Transverse colon (tissue), 4 donors: ENCODE measurements at regions not wholly inside any gene's neighbourhood (a gene's known extent, or its start where the extent isn't known, plus 50 kb on each side); places are given as distances from the start of the nearest gene placed in this dataset.
A peak's percentile ranks its signal among the peaks of the same experiment; 100 is the strongest.
"Not testable (repeated sequence)": the region's sequence is repeated elsewhere in the genome, so short reads cannot be mapped to it uniquely, and the experiment has no call there.

Experiments used
- DNase-seq: peaks from one replicate; pipeline ENCODE4 v3.0.0-alpha.2; 2019
- H3K27ac ChIP-seq, 4 donors: fragments of 200-600 bp; sonication (generic); 2 replicates each; pipeline ENCODE4 v1.5.1; 2016 to 2018; ENCODE audit warnings: inconsistent platforms in 4 of 4
- H3K27me3 ChIP-seq: fragments of 200-600 bp; sonication (generic); 2 replicates; pipeline ENCODE4 v1.5.1; 2017; ENCODE audit warnings: inconsistent platforms
- H3K36me3 ChIP-seq, 4 donors: fragments of 200-600 bp; sonication (generic); 2 replicates each; pipeline ENCODE4 v1.5.1; 2017 to 2019; ENCODE audit warnings: inconsistent platforms in 4 of 4
- H3K4me1 ChIP-seq, 4 donors: fragments of 200-600 bp; sonication (generic); 2 replicates each; pipeline ENCODE4 v1.5.1; 2017 to 2020; ENCODE audit warnings: inconsistent platforms in 4 of 4
- H3K4me3 ChIP-seq, 4 donors: fragments of 200-600 bp; sonication (generic); 1 replicate in 1 of 4; 2 replicates in 3 of 4; pipeline versions ENCODE4 v1.5.1 to v1.6.1; 2017 to 2019; ENCODE audit warnings: inconsistent platforms in 4 of 4
- H3K9me3 ChIP-seq, 2 donors: fragments of 200-600 bp; sonication (generic); 2 replicates each; pipeline ENCODE4 v1.5.1; 2017 to 2019; ENCODE audit warnings: inconsistent platforms in 2 of 2
- EP300 ChIP-seq: sonication (generic); formaldehyde crosslinking; IDR thresholded peaks from one replicate; pipeline ENCODE4 v1.6.1; 2017; ENCODE audit warnings: antibody characterized with exemption, low read depth
- POLR2A ChIP-seq: fragments of 450-650 bp; IDR thresholded peaks from one replicate; pipeline ENCODE4 v1.6.1; 2016; ENCODE audit warnings: antibody characterized with exemption, mild to moderate bottlenecking, moderate library complexity
- POLR2AphosphoS5 ChIP-seq, 3 donors: sonication (generic); formaldehyde crosslinking; IDR thresholded peaks; one replicate each; pipeline ENCODE4 v1.6.1; 2016; ENCODE audit warnings: antibody characterized with exemption in 3 of 3
- WGBS, 2 donors: methylation state at CpG; one replicate each; pipeline ENCODE4 v1.1.5; 2018; ENCODE audit warnings: low coverage in 1 of 2; 5-methylcytosine and 5-hydroxymethylcytosine counted together
- in situ Hi-C, 4 donors: fragments of 200-750 bp; cut with MboI; loops; one replicate each; pipeline versions ENCODE4 v1.15.0 to v1.15.1; 2017; ENCODE audit warnings: low sequenced_read_pairs in 3 of 4, low pct_ligation_motif_present in 1 of 4, low pct_unique_long_range_greater_than_20kb in 1 of 4
- intact Hi-C: fragments of 100-400 bp; cut with DNase I; formaldehyde crosslinking; loops from one replicate; pipeline ENCODE4 v1.15.1; 2023; ENCODE audit warnings: low total_unique reads
- TF ChIP-seq, protein P1 (sequence below), 5 experiments: fragments of 200-600 bp in 3 of 5; fragments of 450-650 bp in 2 of 5; sonication (generic) in 3 of 5; IDR thresholded peaks; 1 replicate in 2 of 5; 2 replicates in 3 of 5; pipeline ENCODE4 v1.5.1; 2016 to 2017; ENCODE audit warnings: antibody characterized with exemption in 5 of 5, inconsistent platforms in 3 of 5, mild to moderate bottlenecking in 2 of 5, moderate library complexity in 1 of 5

DNA sequence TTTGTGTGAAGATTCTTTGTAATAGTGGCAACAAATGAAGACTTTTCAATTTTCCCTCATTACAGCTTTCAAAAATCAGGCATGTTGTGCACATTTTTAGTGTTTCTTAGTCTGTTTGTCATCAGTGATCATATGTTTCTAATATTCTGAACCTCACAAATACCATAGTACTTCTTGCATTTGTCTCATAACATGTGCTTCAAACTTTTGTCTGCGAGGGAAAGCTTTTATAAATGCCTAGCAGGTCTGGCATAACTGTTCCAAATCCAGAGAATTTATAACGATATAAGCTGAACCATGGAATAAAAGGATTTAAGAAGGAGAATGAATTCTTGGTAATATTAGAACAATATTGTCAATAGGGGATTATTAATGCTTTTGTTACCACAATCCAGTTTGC lies 670.2 kb downstream of the RFPL4B start:
- DNase-seq: no peak
- Histone ChIP-seq H3K4me1 (peaks cover 0 to 17% (median 10%) of the 10 kb centered on the region in 4 donors), H3K27ac (no peak overlapping the region), H3K9me3 (no peaks in the 10 kb centered on the region), H3K36me3 (no peaks in the 10 kb centered on the region), H3K27me3 (no peaks in the 10 kb centered on the region), H3K4me3 (no peak overlapping the region)
- TF ChIP-seq EP300: no peak
- no peak for TF ChIP-seq POLR2A
- no peak for TF ChIP-seq POLR2AphosphoS5 (IDR thresholded peaks at IDR 0.05)
- TF ChIP-seq, protein P1, sequence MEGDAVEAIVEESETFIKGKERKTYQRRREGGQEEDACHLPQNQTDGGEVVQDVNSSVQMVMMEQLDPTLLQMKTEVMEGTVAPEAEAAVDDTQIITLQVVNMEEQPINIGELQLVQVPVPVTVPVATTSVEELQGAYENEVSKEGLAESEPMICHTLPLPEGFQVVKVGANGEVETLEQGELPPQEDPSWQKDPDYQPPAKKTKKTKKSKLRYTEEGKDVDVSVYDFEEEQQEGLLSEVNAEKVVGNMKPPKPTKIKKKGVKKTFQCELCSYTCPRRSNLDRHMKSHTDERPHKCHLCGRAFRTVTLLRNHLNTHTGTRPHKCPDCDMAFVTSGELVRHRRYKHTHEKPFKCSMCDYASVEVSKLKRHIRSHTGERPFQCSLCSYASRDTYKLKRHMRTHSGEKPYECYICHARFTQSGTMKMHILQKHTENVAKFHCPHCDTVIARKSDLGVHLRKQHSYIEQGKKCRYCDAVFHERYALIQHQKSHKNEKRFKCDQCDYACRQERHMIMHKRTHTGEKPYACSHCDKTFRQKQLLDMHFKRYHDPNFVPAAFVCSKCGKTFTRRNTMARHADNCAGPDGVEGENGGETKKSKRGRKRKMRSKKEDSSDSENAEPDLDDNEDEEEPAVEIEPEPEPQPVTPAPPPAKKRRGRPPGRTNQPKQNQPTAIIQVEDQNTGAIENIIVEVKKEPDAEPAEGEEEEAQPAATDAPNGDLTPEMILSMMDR (IDR thresholded peaks at IDR 0.05): no peak
- intact Hi-C loops: no loop called here
- 73 to 84% methylated on average over 2 of the region's 2 CpGs for WGBS, 2 donors
- in situ Hi-C loops: no loop called here

DNA sequence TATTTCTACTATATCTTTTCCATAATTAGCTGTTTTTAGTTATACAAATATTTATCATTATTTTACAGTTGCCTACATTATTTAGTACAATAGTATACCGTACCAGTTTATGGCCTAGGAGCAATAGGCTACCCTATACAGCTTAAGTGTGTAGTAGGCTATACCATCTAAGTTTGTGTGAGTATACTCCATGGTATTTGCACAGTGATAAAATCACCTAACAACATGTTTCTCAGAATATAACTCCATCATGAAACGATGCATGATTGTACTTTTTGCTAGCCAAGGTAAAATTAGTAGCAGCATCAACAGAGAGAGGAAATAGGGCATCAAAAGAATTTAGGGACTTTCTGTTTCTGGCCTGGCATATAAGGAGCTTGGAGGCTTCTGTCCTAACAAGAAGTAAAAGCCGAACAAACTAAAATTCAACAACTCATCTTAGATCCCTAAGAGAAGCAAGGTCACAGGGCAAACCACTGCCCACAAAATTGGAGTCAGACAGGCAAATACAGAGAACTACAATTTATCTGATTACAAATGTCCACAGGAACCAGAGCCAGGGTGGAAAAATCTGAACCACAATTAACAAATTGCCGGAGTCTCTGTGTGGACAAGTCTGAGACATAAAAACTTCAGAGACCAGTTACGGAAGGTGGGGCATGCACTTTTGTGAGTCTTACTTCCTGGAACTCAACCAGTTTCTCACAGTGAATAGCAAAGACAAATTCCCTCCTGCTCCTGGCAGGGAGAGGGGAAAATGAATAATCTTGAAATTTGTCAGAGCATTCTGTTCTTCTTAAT lies 671.4 kb downstream of the RFPL4B start:
- H3K4me1 ChIP-seq: peaks cover 0 to 17% (median 10%) of the 10 kb centered on the region in 4 donors
- no peaks in the 10 kb centered on the region for H3K36me3 ChIP-seq
- DNase-seq: peak; percentile 27
- no peak for TF ChIP-seq EP300
- no peak for TF ChIP-seq POLR2A
- TF ChIP-seq, protein P1 (IDR thresholded peaks at IDR 0.05): no peak
- no peak for TF ChIP-seq POLR2AphosphoS5 (IDR thresholded peaks at IDR 0.05)
- intact Hi-C loops (no loop called here), in situ Hi-C loops (no loop called here)
- H3K27ac ChIP-seq: peak overlapping the region; percentile 53 to 68 (median 63)
- H3K9me3 ChIP-seq: no peaks in the 10 kb centered on the region
- 31 to 35% methylated on average over 3 to 5 of the region's 5 CpGs for WGBS, 2 donors
- H3K4me3 ChIP-seq: no peak overlapping the region
- no peaks in the 10 kb centered on the region for H3K27me3 ChIP-seq

DNA sequence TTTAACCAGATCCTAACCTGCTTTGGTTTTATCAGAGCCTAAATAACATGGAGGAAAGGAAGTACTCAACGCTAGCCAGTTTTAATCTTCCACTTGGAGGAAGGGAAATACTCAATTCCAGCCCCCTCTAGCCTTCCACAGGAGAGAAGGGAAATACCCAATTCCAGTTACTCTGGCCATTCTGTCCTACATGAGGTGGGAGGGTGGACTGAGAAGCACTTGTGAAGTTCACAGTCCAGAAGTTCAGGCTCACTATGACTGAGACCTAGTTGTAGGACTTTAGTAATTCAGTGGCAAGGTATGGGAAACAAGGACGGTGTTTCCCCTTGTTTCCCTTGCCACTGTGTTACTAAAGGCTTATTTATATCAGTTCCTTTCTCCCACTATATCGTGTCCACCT lies 672.0 kb downstream of the RFPL4B start:
- peaks cover 0 to 17% (median 10%) of the 10 kb centered on the region in 4 donors for H3K4me1 ChIP-seq
- peak overlapping the region; percentile 53 to 68 (median 63) for H3K27ac ChIP-seq
- no peaks in the 10 kb centered on the region for H3K9me3 ChIP-seq
- in situ Hi-C loops: no loop called here
- TF ChIP-seq POLR2AphosphoS5 (IDR thresholded peaks at IDR 0.05) (no peak), POLR2A (no peak)
- TF ChIP-seq, protein P1 (IDR thresholded peaks at IDR 0.05): no peak
- H3K4me3 ChIP-seq: no peak overlapping the region
- 70 to 71% methylated on average over 3 of the region's 3 CpGs for WGBS, 2 donors
- intact Hi-C loops: no loop called here
- DNase-seq: no peak
- H3K27me3 ChIP-seq: no peaks in the 10 kb centered on the region
- H3K36me3 ChIP-seq: no peaks in the 10 kb centered on the region

DNA sequence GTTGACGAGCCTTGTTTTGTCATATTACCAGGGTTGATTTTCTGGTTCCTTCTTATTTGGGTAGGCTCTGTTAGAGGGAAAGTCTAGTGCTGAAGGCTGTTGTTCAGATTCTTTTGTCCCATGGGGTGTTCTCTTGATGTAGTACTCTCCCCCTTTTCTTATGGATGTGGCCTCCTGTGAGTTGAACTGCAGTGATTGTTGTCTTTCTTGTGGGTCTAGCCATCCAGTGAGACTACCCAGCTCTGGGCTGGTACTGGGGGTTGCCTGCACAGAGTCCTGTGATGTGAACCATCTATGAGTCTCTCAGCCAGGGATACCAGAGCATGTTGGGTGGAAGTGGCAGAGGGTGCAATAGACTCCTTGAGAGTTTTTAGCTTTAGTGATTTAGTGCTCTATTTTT lies 680.6 kb downstream of the RFPL4B start:
- Histone ChIP-seq H3K36me3 (no peaks in the 10 kb centered on the region), H3K4me1 (no peaks in the 10 kb centered on the region), H3K4me3 (no peak overlapping the region), H3K27ac (no peak overlapping the region), H3K9me3 (no peaks in the 10 kb centered on the region), H3K27me3 (no peaks in the 10 kb centered on the region)
- in situ Hi-C loops (no loop called here), intact Hi-C loops (no loop called here)
- 96 to 100% methylated on average over 1 of the region's 1 CpG for WGBS, 2 donors
- no peak for DNase-seq
- no peak for TF ChIP-seq EP300
- TF ChIP-seq, protein P1 (IDR thresholded peaks at IDR 0.05): no peak
- TF ChIP-seq POLR2A: no peak
- TF ChIP-seq POLR2AphosphoS5 (IDR thresholded peaks at IDR 0.05): no peak

DNA sequence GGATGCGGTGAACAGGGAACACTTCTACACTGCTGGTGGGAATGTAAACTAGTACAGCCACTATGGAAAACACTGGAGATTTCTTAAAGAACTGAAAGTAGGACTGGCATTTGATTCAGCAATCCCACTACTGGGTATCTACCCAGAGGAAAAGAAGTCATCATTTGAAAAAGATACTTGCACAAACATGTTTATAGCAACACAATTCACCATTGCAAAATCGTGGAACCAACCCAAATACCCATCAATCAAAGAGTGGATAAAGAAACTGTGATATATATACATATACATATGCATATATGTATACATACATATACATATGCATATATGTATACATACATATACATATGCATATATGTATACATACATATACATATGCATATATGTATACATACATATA lies 682.0 kb downstream of the RFPL4B start:
- intact Hi-C loops, in situ Hi-C loops, H3K4me3 ChIP-seq, H3K36me3 ChIP-seq, H3K27me3 ChIP-seq, H3K27ac ChIP-seq, H3K9me3 ChIP-seq, DNase-seq, H3K4me1 ChIP-seq: not testable (repeated sequence)
- WGBS, 2 donors: 78 to 84% methylated on average over 2 of the region's 2 CpGs
